Stomach smooth muscle (tissue), 2 donors: ENCODE measurements at regions not wholly inside any gene's neighbourhood (a gene's known extent, or its start where the extent isn't known, plus 50 kb on each side); places are given as distances from the start of the nearest gene placed in this dataset.

Source experiments
- H3K27ac ChIP-seq: one replicate; pipeline ENCODE4 v1.7.0; 2013; ENCODE audit warnings: mild to moderate bottlenecking, low read length, inconsistent platforms
- H3K27me3 ChIP-seq, 2 donors: one replicate each; pipeline ENCODE4 v1.7.0; 2013; ENCODE audit warnings: low read length in 2 of 2; ENCODE audit not compliant: insufficient read depth in 2 of 2, control insufficient read depth in 1 of 2
- H3K36me3 ChIP-seq, 2 donors: one replicate each; pipeline ENCODE4 v1.7.0; 2013; ENCODE audit warnings: low read length in 2 of 2; ENCODE audit not compliant: control insufficient read depth in 2 of 2, insufficient read depth in 2 of 2
- H3K4me1 ChIP-seq: one replicate; pipeline ENCODE4 v1.7.0; 2013; ENCODE audit warnings: low read length; ENCODE audit not compliant: control insufficient read depth, insufficient read depth
- H3K4me3 ChIP-seq, 2 donors: one replicate each; pipeline ENCODE4 v1.7.0; 2013; ENCODE audit warnings: low read length in 2 of 2
- H3K9ac ChIP-seq, 2 donors: one replicate each; pipeline ENCODE4 v1.7.0; 2013; ENCODE audit warnings: low read length in 2 of 2, mild to moderate bottlenecking in 1 of 2
- H3K9me3 ChIP-seq, 2 donors: one replicate each; pipeline ENCODE4 v1.7.0; 2013; ENCODE audit warnings: low read length in 2 of 2; ENCODE audit not compliant: control insufficient read depth in 2 of 2
- donor health status: healthy.
- donor health status: Pancreatic carcinoma.

DNA sequence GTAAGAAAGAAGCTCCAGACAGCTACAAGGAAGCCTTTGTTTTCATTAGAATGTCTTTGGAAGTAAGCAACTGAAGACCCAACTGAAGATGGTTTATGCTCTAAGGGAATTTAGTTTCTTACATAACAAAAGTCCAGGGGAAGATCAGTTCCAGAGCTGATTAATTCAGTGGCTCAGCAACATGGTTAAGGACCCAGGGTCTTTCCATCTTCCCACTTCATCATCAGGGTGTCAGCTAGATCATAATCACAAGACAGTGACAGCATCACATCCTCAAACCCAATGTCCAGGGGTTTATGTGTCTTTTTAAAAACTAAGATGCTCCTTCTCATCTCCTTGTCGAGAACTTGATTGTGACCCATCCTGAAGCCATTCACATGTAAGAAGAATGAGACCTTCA, 119.7 kb upstream of the PRDM1 start:
- Histone ChIP-seq H3K9ac (no peak overlapping the region), H3K27me3 (no peaks in the 10 kb centered on the region), H3K4me3 (no peak overlapping the region), H3K4me1 (no peaks in the 10 kb centered on the region), H3K27ac (no peak overlapping the region), H3K9me3 (no peaks in the 10 kb centered on the region), H3K36me3 (no peaks in the 10 kb centered on the region)

DNA sequence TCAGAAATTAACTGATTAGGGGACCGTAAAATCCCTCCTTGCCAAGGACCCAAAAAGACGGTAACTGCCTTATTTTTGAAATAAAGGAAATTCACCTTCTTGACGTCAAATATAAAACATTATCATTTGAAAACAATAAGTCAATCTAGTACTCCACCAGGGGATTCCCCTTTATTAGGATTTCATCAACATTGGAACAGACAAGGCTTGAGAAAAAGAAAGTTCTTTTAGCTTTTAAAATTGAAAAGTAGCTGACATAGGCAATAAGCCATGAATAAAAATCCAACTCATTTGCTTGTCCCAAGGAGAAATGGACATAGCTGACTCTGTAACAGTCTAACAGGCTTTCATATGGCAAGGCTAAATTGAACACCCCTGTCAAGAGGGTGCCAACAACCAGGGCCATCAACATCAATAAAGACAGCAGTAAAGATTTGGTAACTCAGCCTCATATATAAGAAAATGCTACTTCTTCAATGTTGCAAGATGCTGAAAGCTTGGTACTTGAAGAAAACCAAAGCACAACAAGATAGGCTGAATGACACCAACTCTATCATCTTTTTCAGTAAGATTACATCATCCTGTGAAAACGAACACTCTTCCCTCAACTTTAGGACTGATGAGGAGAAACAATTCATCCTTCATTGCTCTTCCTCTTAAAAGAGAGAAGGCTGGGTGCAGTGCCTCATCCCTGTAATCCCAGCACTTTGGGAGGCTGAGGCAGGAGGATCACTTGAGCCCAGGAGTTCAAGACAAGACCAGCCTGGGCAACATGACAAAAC, 121.0 kb upstream of the PRDM1 start:
- Histone ChIP-seq H3K9ac (no peak overlapping the region), H3K27me3 (no peaks in the 10 kb centered on the region), H3K4me3 (no peak overlapping the region), H3K9me3 (no peaks in the 10 kb centered on the region), H3K27ac (no peak overlapping the region), H3K4me1 (no peaks in the 10 kb centered on the region), H3K36me3 (no peaks in the 10 kb centered on the region)

DNA sequence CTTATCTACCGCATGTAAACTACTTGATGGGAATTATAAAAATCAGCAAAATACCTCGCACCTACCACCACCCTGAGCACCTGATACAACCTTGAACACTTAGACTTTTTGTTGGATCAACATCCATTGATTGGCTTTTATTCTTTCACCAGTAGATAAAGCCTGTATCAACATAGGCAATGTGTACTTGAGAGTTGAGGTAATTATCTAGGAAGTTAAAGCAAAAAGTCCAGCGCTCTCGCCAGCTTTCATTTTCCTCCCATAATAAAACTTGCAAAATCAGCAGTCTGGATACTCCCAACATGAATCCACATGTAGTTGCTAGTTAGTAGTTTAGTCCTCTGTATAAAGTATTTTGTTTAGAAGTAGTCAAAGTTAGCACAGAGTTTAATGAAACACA, 132.0 kb upstream of the PRDM1 start:
- Histone ChIP-seq H3K36me3 (no peaks in the 10 kb centered on the region), H3K9me3 (no peaks in the 10 kb centered on the region), H3K4me1 (no peaks in the 10 kb centered on the region), H3K27me3 (no peaks in the 10 kb centered on the region), H3K27ac (no peak overlapping the region), H3K4me3 (no peak overlapping the region), H3K9ac (no peak overlapping the region)

GRCh38 chr6:105952772-105953690, 133.1 kb upstream of the PRDM1 start:
- Histone ChIP-seq H3K4me3 (no peak overlapping the region), H3K4me1 (no peaks in the 10 kb centered on the region), H3K9ac (no peak overlapping the region), H3K36me3 (no peaks in the 10 kb centered on the region), H3K27me3 (no peaks in the 10 kb centered on the region), H3K9me3 (no peaks in the 10 kb centered on the region), H3K27ac (no peak overlapping the region)

DNA sequence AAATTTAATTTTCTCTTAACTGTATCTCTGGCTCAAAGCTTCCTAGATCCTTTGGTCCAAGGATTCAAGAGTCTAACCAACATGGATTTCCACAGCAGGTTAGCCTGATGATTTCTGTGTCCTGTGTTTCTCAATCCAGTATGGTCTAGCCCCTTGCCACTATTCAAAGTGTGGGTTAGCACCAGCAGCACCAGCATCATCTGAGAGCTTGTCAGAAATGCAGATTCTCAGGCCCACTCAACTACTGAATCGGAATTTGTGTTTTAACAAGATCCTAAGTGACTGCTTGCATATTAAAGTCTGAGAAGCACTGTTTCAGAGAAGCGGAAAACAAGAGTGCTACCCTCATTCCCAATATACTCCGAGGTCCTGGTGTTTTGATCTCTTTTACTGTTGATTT, 133.8 kb upstream of the PRDM1 start:
- Histone ChIP-seq H3K4me1 (no peaks in the 10 kb centered on the region), H3K9ac (no peak overlapping the region), H3K9me3 (no peaks in the 10 kb centered on the region), H3K27me3 (no peaks in the 10 kb centered on the region), H3K36me3 (no peaks in the 10 kb centered on the region), H3K27ac (no peak overlapping the region), H3K4me3 (no peak overlapping the region)

GRCh38 chr6:105951322-105951721, 134.8 kb upstream of the PRDM1 start:
- H3K36me3 ChIP-seq = no peaks in the 10 kb centered on the region
- no peak overlapping the region for H3K4me3 ChIP-seq
- H3K4me1 ChIP-seq = no peaks in the 10 kb centered on the region
- H3K9ac ChIP-seq = no peak overlapping the region
- H3K9me3 ChIP-seq = no peaks in the 10 kb centered on the region
- no peaks in the 10 kb centered on the region for H3K27me3 ChIP-seq
- H3K27ac ChIP-seq = no peak overlapping the region

- no peaks in the 10 kb centered on the region for H3K4me1 ChIP-seq
- H3K9ac ChIP-seq = no peak overlapping the region
- no peaks in the 10 kb centered on the region for H3K27me3 ChIP-seq
- H3K27ac ChIP-seq = no peak overlapping the region
- no peaks in the 10 kb centered on the region for H3K9me3 ChIP-seq
- no peak overlapping the region for H3K4me3 ChIP-seq
- no peaks in the 10 kb centered on the region for H3K36me3 ChIP-seq
These were observed 136.3 kb upstream of the PRDM1 start for GRCh38 chr6:105949869-105950268.

DNA sequence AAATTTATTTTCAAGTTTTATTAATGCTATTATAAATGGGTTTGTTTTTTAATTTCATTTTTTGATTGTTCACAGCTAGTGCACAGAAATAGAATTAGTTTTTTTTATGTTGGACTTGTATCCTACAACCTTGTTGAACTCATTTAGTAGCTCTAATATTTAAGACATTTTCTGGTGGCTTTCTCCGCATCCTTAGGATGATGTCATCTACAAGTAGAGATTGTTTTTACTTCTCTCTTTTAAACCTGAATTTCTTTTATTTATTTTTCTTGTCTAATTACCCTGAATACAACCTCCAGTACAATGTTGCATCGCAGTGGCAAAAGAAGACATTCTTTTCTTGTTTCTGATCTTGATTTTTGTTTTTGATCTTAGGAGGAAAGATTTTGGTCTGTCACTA, 142.6 kb upstream of the PRDM1 start:
- no peak overlapping the region for H3K4me3 ChIP-seq
- H3K4me1 ChIP-seq = no peaks in the 10 kb centered on the region
- no peak overlapping the region for H3K27ac ChIP-seq
- H3K36me3 ChIP-seq = no peaks in the 10 kb centered on the region
- no peaks in the 10 kb centered on the region for H3K9me3 ChIP-seq
- no peak overlapping the region for H3K9ac ChIP-seq
- peaks cover 0 to 3% of the 10 kb centered on the region in 2 donors for H3K27me3 ChIP-seq

- H3K36me3 ChIP-seq = no peaks in the 10 kb centered on the region
- H3K4me1 ChIP-seq = no peaks in the 10 kb centered on the region
- H3K9ac ChIP-seq = no peak overlapping the region
- H3K4me3 ChIP-seq = no peak overlapping the region
- no peak overlapping the region for H3K27ac ChIP-seq
- H3K27me3 ChIP-seq = peaks cover 0 to 3% of the 10 kb centered on the region in 2 donors
- H3K9me3 ChIP-seq = no peaks in the 10 kb centered on the region
These were observed 144.3 kb upstream of the PRDM1 start for GRCh38 chr6:105941621-105942412.

GRCh38 chr6:105940990-105941389, 145.1 kb upstream of the PRDM1 start:
- no peaks in the 10 kb centered on the region for H3K4me1 ChIP-seq
- H3K9ac ChIP-seq = no peak overlapping the region
- H3K27me3 ChIP-seq = peaks cover 0 to 3% of the 10 kb centered on the region in 2 donors
- H3K4me3 ChIP-seq = no peak overlapping the region
- no peak overlapping the region for H3K27ac ChIP-seq
- H3K36me3 ChIP-seq = no peaks in the 10 kb centered on the region
- H3K9me3 ChIP-seq = no peaks in the 10 kb centered on the region
